Glomerular visceral epithelial cell (primary cell): ENCODE measurements at regions not wholly inside any gene's neighbourhood (a gene's known extent, or its start where the extent isn't known, plus 50 kb on each side); places are given as distances from the start of the nearest gene placed in this dataset.

ENCODE experiments used
- DNase-seq: peaks from one replicate; pipeline ENCODE4 v3.0.0-alpha.2; 2016; ENCODE audit errors: extremely low spot score

DNA sequence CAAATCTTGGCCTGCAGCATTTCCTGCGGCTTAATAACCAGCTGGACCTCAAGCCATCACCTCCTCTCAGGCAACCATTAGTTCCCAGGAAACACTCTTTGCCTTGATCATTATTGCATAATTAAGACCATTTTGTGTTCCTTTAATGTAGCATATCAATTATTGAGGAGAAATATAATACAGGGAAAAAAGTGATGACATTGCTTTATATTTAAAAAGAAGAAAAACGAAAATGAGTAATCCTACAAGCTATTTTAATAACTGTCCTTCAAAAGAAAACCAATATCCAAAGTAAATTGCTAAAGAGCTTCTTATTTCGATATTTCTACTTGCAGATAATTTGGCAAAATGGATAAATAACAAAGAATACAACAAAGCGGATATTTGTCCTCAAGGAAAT is 1084.7 kb downstream of the EFNB2 start:
- no peak for DNase-seq

DNA sequence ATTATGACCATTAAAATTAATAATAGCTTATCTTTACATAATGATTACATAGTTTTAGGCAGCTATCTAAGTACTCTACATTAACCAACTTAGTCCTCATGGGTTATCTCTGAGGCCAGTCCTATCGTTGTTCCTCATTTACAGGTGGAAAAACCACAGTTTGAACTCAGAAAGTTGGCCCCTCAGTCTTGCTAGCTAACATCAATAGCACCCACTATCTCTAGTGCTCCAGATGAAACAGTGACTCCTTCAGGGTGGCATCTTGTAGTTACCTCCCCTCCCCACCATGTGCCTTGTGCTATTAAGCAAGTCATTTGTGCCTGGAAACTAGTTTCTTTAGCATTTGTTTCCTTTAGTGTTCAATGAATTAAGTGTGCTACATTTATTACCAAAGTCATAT is 1086.7 kb downstream of the EFNB2 start:
- no peak for DNase-seq

- peak; percentile 15 for DNase-seq
Measured at GRCh38 chr13:105446197-105446596, 1089.3 kb downstream of the EFNB2 start.

GRCh38 chr13:105445796-105446195 is 1089.7 kb downstream of the EFNB2 start:
- DNase-seq: no peak

DNA sequence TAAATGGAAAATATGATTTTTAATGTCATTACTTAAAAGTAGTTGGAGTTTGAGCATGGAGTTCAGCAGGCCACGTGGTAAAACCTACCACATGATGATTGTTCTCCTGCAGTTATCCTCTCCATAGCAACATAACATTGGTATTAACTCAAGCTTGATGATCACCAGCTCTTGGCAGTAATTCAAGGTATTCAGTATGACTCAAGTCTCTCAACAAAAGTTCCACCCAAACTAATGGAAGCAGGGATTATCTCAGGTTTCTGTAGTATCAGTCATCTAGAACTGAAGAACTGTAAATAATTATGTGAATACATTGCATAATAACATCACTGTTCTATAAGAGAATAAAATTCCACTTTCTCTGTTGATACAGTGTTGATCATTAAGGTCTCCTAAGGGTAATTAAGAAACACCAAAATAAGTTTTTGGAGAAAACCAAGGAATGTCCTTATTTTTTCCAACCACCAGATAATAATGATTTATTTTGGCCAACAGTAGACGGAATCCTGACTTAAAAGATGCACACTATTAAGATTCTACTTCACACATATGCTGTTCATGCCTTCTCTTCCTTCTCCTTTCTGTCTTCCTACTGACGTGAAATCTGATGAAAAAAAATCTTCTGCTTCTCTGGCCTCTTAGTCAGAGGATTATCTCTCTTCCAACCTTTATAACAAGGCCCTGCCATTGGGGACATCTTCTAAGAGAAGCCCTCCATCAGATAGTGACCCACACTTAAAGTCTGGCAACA is 1092.3 kb downstream of the EFNB2 start:
- DNase-seq: peak; percentile 96

DNA sequence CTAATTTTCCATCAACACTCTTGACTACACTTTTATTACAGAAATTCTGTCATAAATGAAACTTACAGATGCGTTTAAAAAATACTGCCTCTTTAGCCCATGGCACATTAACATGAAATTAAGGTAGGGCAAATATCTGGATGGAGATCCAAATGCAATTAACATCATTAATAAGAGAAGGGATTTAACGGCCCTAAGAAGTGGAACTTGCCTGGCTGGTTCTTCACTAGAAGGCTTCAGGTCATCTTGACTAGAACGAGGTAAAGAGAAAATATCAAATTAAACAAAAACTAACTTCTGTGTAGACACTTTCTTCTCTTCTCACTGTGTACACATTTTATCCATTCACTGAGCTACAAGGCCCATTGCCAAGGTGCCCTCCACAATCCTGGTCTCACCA is 1093.4 kb downstream of the EFNB2 start:
- DNase-seq: no peak

DNA sequence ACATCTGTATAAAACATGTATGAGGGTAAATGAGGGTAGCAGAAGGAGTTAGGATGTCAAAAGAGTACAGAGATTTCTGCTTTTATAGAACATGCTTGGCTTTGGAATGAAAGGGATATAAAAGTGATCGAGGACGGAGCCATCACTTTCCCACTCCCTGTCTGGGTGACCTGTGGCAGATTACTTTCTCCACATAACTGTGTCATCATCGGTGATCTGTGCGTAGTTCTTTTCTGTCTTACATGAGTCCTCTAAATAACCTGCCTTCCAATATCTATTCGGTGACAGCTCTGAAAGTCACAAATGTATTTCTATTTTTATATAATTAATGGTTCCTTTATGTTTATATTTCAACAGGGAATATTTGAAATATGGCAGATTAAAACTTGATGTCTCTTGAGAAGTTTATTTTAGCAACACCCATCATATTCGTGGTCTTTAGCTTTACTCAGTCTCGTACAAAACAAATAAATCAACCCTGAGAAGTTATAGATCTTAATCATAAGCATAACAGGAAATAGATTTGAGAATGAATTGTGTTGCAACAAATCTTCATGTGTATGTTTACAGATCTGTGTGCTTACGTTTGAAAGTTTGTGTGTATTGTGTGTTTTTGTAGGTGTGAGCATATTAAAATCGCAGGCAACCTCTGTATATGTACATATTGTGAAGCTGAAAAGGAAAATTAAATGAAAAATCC is 1094.3 kb downstream of the EFNB2 start:
- DNase-seq: no peak

DNA sequence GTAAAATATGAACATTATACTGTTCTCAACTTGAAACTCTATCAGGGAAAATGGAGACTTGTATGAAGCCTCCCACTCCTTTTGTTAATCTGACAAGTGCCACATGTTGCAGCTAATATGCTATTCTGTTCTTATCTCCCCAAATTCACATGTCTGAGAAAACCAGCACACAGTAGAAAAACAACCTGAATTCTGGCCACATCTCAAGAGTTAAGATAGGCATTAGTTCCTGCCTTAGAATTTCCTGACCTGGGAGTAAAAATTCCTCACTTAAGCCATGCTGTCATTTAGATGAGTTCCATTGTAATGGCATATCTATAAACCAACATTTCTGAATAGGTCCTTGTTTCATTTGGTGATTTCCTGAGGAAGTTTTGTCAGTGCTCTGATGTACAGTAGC is 1098.5 kb downstream of the EFNB2 start:
- no peak for DNase-seq

DNA sequence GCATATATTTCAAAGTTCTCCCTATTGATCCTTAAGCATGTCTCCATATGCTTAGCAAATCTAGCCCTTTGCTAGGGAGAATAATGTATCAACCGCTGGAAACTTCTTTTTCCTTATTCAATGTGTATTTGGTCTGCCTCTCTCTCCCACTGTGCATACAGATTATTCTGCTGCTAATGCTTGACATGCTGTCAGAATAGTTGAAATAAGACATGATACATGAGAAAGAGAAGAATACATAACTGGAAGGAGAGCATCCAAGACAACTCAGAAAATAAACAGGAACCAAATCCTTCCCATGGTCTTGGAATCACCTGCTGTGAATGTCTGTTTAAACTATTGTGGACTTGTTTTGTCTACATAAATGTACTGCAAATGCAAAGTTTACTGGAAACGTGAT is 1103.0 kb downstream of the EFNB2 start:
- DNase-seq: no peak

DNA sequence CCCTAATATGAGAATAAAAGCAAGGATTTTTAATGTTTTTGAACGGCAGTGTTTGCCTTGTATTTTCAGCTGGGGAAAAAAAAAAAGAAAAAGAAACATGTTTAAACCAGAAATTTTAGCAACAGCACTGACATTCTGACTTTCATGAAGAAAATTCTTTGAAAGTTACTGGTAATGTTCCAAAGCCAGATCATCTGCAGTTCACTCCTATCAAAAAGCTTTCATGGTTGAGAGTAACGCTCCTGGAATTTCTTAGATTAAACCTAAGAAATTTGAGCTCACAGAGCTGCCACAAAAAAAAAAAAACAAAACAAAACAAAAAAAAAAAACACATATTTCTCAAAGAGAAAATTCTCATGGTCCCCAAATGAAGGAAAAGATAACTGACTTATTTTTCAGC is 1106.7 kb downstream of the EFNB2 start:
- no peak for DNase-seq

DNA sequence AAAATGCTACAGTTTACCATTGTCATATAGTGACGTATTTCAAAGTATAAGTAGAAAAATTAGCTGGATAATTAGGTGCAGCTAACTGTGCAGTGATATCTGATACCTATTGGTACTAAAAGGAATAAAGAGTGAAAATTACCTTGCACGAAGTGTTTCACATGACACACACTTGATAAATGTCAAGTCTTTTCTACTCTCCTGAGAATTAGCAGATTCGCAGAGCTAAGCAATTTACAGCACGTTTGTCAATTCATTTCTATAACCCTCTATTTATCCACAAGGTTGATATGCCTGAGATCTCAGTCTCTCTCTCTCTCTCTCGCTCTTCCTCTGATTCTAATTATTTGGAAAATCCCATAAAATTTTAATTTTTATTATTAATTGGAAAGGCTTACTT is 1109.0 kb downstream of the EFNB2 start:
- DNase-seq: no peak

GRCh38 chr13:105414639-105415038 is 1120.8 kb downstream of the EFNB2 start:
- DNase-seq: no peak

DNA sequence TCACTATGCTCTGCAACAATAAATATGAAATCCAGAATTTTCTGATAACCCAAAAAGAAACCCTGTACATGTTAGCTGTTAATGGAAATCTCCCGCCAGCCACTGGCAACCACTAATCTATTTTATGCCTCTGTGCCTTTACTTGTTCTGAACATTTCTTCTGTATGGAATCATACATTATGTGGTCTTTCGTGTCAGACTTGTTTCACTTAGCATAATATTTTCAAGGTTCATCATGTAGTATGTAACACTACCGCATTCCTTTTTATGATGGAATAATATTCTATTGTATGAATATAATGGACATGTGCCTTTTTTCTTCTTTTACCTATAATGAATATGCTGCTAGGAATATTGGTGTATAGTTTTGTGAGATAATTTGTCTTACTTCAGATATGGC is 1123.3 kb downstream of the EFNB2 start:
- DNase-seq: no peak

DNA sequence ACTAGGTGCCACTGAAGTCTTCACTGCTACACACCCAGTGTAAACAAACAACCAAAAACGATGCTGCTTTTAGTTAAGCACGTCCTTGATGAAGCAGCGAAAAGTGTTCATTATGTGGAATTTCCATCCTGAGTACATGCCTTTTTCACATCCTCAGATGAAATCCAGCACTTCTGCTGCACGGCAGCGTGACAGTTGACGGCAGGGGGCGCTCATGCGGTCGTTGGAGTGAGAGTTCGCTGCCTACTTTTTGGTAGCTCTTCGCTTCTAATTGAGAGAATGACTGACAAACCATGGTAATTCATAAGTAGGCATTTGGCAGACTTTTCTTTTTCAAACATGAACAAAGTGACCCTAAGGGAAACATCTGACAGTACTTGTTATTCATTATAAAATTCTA is 1124.9 kb downstream of the EFNB2 start:
- DNase-seq: no peak

DNA sequence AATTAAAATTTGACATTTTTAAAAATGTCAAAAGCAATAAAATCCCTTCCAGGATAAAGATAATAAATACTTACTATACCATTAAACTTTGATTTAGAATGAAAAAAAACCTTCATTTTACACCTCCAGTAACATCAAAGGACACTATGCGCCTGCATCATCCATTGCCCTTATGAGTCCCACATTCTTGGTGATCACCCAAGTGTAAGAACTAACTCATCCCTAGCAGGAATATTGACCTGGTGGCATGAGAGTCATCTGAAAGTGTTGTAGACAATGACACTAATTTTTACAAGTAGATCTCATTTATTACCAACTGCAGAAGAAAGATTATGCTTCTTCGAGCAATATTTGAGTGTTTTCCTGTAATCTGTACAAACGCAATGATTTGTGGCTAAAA is 1128.9 kb downstream of the EFNB2 start:
- peak; percentile 62 for DNase-seq

- DNase-seq: no peak
Measured at GRCh38 chr13:105403086-105403485, 1132.4 kb downstream of the EFNB2 start.

DNA sequence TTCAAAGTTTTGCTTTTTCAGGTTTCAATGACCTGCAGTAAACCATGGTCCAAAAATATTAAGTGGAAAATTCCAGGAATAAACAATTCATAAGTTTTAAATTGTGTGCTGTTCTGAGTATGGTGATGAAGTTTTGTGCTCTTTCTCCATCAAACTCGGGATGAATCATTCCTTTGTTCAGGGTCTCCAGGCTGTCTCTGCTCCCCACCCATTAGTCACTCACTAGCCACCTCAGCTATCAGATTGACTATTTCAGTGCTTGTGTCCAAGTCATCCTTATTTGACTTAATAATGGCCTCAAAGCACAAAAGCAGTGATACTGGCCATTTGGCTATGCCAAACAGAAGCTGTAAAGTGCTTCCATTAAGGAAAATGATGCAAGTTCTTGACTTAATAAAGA is 1140.4 kb downstream of the EFNB2 start:
- DNase-seq: no peak

DNA sequence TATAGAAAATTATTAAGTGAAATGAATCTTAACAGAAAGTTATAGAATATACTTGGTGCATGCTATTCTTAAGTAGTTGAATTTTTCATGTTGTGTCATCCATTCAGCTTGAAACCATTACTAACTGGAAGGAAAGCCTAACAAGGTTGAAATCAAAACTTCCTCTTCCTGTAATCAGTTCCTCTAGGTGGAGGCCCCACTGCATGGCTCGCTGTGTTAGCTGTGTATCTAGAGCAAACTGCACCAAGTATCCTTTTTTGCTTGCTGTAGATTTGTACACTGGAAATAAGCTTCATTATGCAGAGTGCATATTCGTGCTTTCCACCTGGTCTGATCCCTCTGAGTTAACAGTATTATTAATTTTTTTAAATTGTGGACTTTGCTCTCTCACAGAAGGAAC is 1146.1 kb downstream of the EFNB2 start:
- DNase-seq: no peak

GRCh38 chr13:105377452-105377851 is 1158.0 kb downstream of the EFNB2 start:
- no peak for DNase-seq

- DNase-seq: no peak
Measured at GRCh38 chr13:105370011-105370650, 1165.3 kb downstream of the EFNB2 start.

DNA sequence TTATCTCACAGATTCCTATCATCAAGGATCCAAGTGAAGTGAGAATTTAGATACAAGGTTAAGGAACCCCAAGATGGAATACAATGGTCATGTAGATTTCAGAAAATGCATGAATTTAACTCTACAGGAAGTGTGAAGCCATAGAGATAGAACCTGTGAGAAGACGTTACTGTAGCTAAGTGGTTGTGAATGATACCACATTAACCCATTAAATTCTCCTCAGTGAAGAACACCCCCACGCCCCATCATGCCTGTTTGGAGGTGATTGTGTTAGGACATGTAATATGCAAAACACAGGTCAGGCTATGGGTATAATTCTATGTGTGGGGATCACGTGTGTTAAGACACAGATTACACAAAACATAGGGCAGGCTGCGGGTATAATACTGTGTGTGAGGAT is 1166.7 kb downstream of the EFNB2 start:
- no peak for DNase-seq

- no peak for DNase-seq
Measured at GRCh38 chr13:105365831-105366230, 1169.6 kb downstream of the EFNB2 start.

DNA sequence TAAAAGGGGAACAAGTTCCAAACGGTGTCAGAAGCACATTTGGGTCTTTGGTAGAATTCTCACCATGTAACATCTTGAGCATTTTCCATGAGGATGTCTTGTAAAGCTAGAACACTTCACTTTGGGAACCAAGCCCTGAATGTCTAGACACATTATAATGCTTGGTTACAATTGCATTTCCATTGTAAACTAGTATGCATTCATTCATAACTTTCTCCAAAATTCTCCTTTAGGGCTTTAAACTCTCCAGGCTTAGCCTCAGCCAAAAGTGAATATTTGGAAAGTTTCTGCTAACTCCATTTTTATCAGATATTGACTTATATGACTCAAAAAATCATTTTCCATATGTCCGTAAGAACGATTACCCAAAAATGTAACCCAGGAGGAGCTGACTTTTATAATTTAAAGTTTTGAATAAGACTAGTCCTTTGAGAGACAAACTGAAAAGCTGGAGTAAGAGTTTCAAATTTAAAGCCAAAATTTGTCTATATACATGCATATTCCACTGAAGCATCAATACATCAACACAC is 1170.4 kb downstream of the EFNB2 start:
- no peak for DNase-seq
